HepG2 (cell line): ENCODE measurements at regions not wholly inside any gene's neighbourhood (a gene's known extent, or its start where the extent isn't known, plus 50 kb on each side); places are given as distances from the start of the nearest gene placed in this dataset.

Experiments
- ATAC-seq: fragments of 200-7000 bp; cut with Tn5 transposase; 3 replicates; pipeline ENCODE4 v1.9.1; 2020; ENCODE audit warnings: mild to moderate bottlenecking, moderate library complexity
- BruUV-seq: library from RNA; stranded (reverse); fragments of 400-500 nt; replicated peaks from 2 replicates; lab custom pipeline; 2021; lab: Mats Ljungman, UMichigan
- CTCF ChIA-PET: fragments of 300-600 bp; formaldehyde crosslinking; extraction: SDS; loops from one replicate; lab custom pipeline; 2021; ENCODE audit warnings: low total read pairs, inconsistent platforms, low intra/inter-chr PET ratio; lab: Yijun Ruan, JAX
- POLR2A ChIA-PET: fragments of 350-600 bp; sonication (Branson Sonifier 250); formaldehyde crosslinking; loops from one replicate; lab custom pipeline; 2020; ENCODE audit warnings: antibody characterized with exemption, inconsistent platforms; lab: Yijun Ruan, JAX
- DNase-seq: peaks from one replicate; pipeline ENCODE4 v3.0.0-alpha.2; 2015; ENCODE audit warnings: low spot score
- FAIRE-seq: peaks from 3 replicates; lab custom pipeline; 2011; peaks lifted over from hg19 to GRCh38; lab: Jason Lieb, UNC
- H2AFZ ChIP-seq: one replicate; pipeline ENCODE4 v1.6.1; 2011; ENCODE audit warnings: low read length, inconsistent platforms
- H3K27ac ChIP-seq: fragments of 300-600 bp; 3 replicates; pipeline ENCODE4 v1.8.0; 2011; ENCODE audit warnings: mixed run types, mild to moderate bottlenecking, mixed read lengths, low read length, inconsistent platforms; ENCODE audit not compliant: insufficient read depth; ENCODE audit errors: extremely low read length
- H3K27me3 ChIP-seq, 2 experiments: fragments of 200-600 bp in 1 of 2; 2 replicates in 1 of 2; 3 replicates in 1 of 2; pipeline versions ENCODE4 v1.6.0 to v1.8.0; 2011; ENCODE audit warnings: low read length in 2 of 2, mild to moderate bottlenecking in 2 of 2, moderate library complexity in 2 of 2, inconsistent platforms in 1 of 2; ENCODE audit not compliant: insufficient read depth in 2 of 2, control insufficient read depth in 1 of 2
- H3K36me3 ChIP-seq, 2 experiments: fragments of 200-600 bp in 1 of 2; replicated peaks in 1 of 2; 2 replicates in 1 of 2; 3 replicates in 1 of 2; pipeline versions ENCODE4 v1.5.1 to v1.8.0; 2011; ENCODE audit warnings: low read length in 2 of 2, inconsistent platforms in 1 of 2; ENCODE audit not compliant: insufficient read depth in 2 of 2, control insufficient read depth in 1 of 2
- H3K4me1 ChIP-seq: 2 replicates; pipeline ENCODE4 v1.5.1; 2012; ENCODE audit warnings: low read length, inconsistent platforms; ENCODE audit not compliant: insufficient read depth
- H3K4me2 ChIP-seq: 2 replicates; pipeline ENCODE4 v1.6.0; 2011; ENCODE audit warnings: low read depth, low read length, inconsistent platforms
- H3K4me3 ChIP-seq, 3 experiments: fragments of 200-600 bp in 1 of 3; sonication (generic), shearing (Covaris generic) in 1 of 3; replicated peaks in 1 of 3; 2 replicates each; pipeline ENCODE4 v1.5.1; 2011 to 2016; ENCODE audit warnings: low read length in 3 of 3, inconsistent platforms in 2 of 3, low read depth in 2 of 3, mild to moderate bottlenecking in 2 of 3, control low read depth in 1 of 3, mixed read lengths in 1 of 3; ENCODE audit not compliant: insufficient read depth in 1 of 3
- H3K79me2 ChIP-seq: one replicate; pipeline ENCODE4 v1.6.1; 2011; ENCODE audit warnings: low read length, inconsistent platforms; ENCODE audit not compliant: insufficient read depth
- H3K9ac ChIP-seq: 2 replicates; pipeline ENCODE4 v1.6.0; 2011; ENCODE audit warnings: mild to moderate bottlenecking, low read depth, low read length, inconsistent platforms; ENCODE audit not compliant: insufficient read depth
- H3K9me3 ChIP-seq: 2 replicates; pipeline ENCODE4 v1.5.1; 2012; ENCODE audit warnings: mild to moderate bottlenecking, low read length
- H4K20me1 ChIP-seq: 2 replicates; pipeline ENCODE4 v1.6.0; 2011; ENCODE audit warnings: inconsistent platforms, mild to moderate bottlenecking, low read length, moderate library complexity; ENCODE audit not compliant: insufficient read depth
- CEBPZ ChIP-seq: IDR thresholded peaks from 2 replicates; pipeline ENCODE4 v1.6.1; 2012; ENCODE audit warnings: low read length, improper control_type of control experiment
- DNMT3B ChIP-seq: conservative IDR thresholded peaks from 2 replicates; pipeline ENCODE4 v1.6.1; 2016; ENCODE audit warnings: missing biosample characterization, control low read depth
- FOXO4 ChIP-seq: sonication (generic); formaldehyde crosslinking; conservative IDR thresholded peaks from 2 replicates; pipeline ENCODE4 v1.8.1; 2023; ENCODE audit warnings: missing genetic modification reagents
- HES4 ChIP-seq: sonication (generic); formaldehyde crosslinking; IDR thresholded peaks from 2 replicates; pipeline ENCODE4 v1.9.0; 2021; ENCODE audit warnings: mild to moderate bottlenecking, missing genetic modification reagents, borderline replicate concordance
- HIVEP1 ChIP-seq: sonication (generic); formaldehyde crosslinking; IDR thresholded peaks from 2 replicates; pipeline ENCODE4 v1.4.0; 2020; ENCODE audit warnings: mild to moderate bottlenecking, missing genetic modification reagents
- PCBP1 ChIP-seq: fragments of 200-400 bp; formaldehyde crosslinking; IDR thresholded peaks from 2 replicates; pipeline ENCODE4 v1.6.1; 2017; ENCODE audit warnings: mild to moderate bottlenecking, low read depth, low read length, borderline replicate concordance
- ZNF160 ChIP-seq: sonication (generic); formaldehyde crosslinking; IDR thresholded peaks from 2 replicates; pipeline ENCODE4 v1.8.0; 2022; ENCODE audit warnings: mild to moderate bottlenecking, inconsistent platforms, missing genetic modification reagents
- WGBS: methylation state at CpG from one replicate; pipeline ENCODE4 v1.1.6; 2017; ENCODE audit warnings: low lambda C conversion rate; 5-methylcytosine and 5-hydroxymethylcytosine counted together
- in situ Hi-C: cut with HindIII; loops from 2 replicates; pipeline ENCODE4 v1.10.0; 2017; ENCODE audit warnings: low pct_unique_long_range_greater_than_20kb; ENCODE audit not compliant: extremely low pct_ligation_motif_present
- intact Hi-C: fragments of 100-400 bp; cut with micrococcal nuclease; formaldehyde crosslinking; loops from one replicate; pipeline ENCODE4 v1.10.0; 2022; ENCODE audit not compliant: unreplicated experiment
- TF ChIP-seq, protein P1 (sequence below): sonication (generic); formaldehyde crosslinking; IDR thresholded peaks from 2 replicates; pipeline ENCODE4 v1.4.0; 2020; ENCODE audit warnings: low read depth, missing genetic modification reagents

- no peaks in the 10 kb centered on the region for H4K20me1 ChIP-seq
- H3K9ac ChIP-seq = no peak overlapping the region
- H3K27me3 ChIP-seq = no peaks in the 10 kb centered on the region
- ATAC-seq = no peak
- TF ChIP-seq DNMT3B (CRISPR knock-in tag) (no peak), HES4 (CRISPR knock-in tag) (no peak)
- no peak for DNase-seq
- H3K36me3 ChIP-seq = no peaks in the 10 kb centered on the region
- BruUV-seq = no TSS peak
- H3K4me1 ChIP-seq = peaks cover 6% of the 10 kb centered on the region; the same call in 1 of the 2 replicates
- 47% methylated on average over 5 of the region's 5 CpGs for WGBS
- H3K4me2 ChIP-seq = no peak overlapping the region
- no peaks in the 10 kb centered on the region for H3K79me2 ChIP-seq
- intact Hi-C loops (no loop called here), in situ Hi-C loops (no loop called here)
- POLR2A ChIA-PET = no interaction called here
- H2AFZ ChIP-seq = no peak overlapping the region
- CTCF ChIA-PET = no interaction called here
- no peak overlapping the region for H3K27ac ChIP-seq
- no peaks in the 10 kb centered on the region for H3K9me3 ChIP-seq
- no peak for FAIRE-seq
- H3K4me3 ChIP-seq = no peak overlapping the region
These were observed 64.0 kb downstream of the CHRD start for GRCh38 chr3:184443831-184444230.

GRCh38 chr3:184448321-184449160 is 68.7 kb downstream of the CHRD start:
- H2AFZ ChIP-seq = no peak overlapping the region
- CTCF ChIA-PET = no interaction called here
- no peaks in the 10 kb centered on the region for H3K4me1 ChIP-seq
- no peak overlapping the region for H3K4me3 ChIP-seq
- H3K36me3 ChIP-seq = no peaks in the 10 kb centered on the region
- in situ Hi-C loops = no loop called here
- H4K20me1 ChIP-seq = no peaks in the 10 kb centered on the region
- no peak overlapping the region for H3K4me2 ChIP-seq
- no peak overlapping the region for H3K9ac ChIP-seq
- no peaks in the 10 kb centered on the region for H3K27me3 ChIP-seq
- no peaks in the 10 kb centered on the region for H3K9me3 ChIP-seq
- ATAC-seq = no peak
- intact Hi-C loops = no loop called here
- no TSS peak for BruUV-seq
- 58% methylated on average over 7 of the region's 8 CpGs for WGBS
- DNase-seq = no peak
- POLR2A ChIA-PET = no interaction called here
- H3K27ac ChIP-seq = no peak overlapping the region
- no peaks in the 10 kb centered on the region for H3K79me2 ChIP-seq
- FAIRE-seq = no peak
- TF ChIP-seq HIVEP1 (CRISPR knock-in tag) (no peak), FOXO4 (CRISPR knock-in tag) (no peak), ZNF160 (no peak), CEBPZ (no peak), PCBP1 (no peak)
- TF ChIP-seq, protein P1, sequence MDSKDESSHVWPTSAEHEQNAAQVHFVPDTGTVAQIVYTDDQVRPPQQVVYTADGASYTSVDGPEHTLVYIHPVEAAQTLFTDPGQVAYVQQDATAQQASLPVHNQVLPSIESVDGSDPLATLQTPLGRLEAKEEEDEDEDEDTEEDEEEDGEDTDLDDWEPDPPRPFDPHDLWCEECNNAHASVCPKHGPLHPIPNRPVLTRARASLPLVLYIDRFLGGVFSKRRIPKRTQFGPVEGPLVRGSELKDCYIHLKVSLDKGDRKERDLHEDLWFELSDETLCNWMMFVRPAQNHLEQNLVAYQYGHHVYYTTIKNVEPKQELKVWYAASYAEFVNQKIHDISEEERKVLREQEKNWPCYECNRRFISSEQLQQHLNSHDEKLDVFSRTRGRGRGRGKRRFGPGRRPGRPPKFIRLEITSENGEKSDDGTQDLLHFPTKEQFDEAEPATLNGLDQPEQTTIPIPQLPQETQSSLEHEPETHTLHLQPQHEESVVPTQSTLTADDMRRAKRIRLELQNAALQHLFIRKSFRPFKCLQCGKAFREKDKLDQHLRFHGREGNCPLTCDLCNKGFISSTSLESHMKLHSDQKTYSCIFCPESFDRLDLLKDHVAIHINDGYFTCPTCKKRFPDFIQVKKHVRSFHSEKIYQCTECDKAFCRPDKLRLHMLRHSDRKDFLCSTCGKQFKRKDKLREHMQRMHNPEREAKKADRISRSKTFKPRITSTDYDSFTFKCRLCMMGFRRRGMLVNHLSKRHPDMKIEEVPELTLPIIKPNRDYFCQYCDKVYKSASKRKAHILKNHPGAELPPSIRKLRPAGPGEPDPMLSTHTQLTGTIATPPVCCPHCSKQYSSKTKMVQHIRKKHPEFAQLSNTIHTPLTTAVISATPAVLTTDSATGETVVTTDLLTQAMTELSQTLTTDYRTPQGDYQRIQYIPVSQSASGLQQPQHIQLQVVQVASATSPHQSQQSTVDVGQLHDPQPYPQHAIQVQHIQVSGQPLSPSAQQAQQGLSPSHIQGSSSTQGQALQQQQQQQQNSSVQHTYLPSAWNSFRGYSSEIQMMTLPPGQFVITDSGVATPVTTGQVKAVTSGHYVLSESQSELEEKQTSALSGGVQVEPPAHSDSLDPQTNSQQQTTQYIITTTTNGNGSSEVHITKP (CRISPR knock-in tag) = no peak
